DMS114 treated with DMSO at 0.1 percent for 48 hours (cell line): ENCODE measurements at regions not wholly inside any gene's neighbourhood (a gene's known extent, or its start where the extent isn't known, plus 50 kb on each side); places are given as distances from the start of the nearest gene placed in this dataset.
A peak's percentile ranks its signal among the peaks of the same experiment; 100 is the strongest.

Experiments
- DNase-seq: peaks from one replicate; lab custom pipeline; 2025; ENCODE audit not compliant: unreplicated experiment; lab: John Stamatoyannopoulos, UW

GRCh38 chr3:193780397-193780796 is 187.4 kb downstream of the OPA1 start:
- DNase-seq = no peak

DNA sequence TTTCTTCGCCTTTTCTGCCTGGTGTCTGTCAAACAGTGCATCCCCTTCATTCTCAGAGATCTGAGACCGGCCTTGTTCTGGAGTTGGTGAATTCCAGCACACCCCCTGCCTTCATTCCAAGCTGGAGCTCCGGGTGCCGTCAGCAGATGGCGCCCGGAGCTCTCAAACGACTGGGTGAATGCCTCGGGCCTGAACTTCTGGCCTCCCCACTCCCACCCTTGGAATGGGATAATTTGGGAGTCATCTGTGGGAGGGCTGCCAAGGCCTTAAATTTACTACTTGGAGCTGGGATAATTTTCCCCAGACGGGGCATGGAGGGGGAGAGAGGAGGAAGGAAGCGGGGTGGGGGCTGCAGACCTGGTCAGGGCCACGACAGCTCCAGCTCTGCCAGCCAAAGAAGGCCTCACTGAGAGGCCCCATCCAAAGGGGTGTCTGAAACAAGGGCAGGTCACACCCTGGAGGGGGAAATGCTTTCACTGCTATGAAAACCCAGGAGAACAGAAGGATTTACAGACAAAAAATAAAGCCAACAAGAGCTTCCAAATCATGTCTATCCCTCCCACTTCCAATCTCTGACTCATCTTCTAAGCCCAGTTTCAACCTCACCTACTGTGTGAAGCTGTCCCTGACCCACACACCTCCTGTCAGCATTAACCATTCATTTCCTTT is 187.9 kb downstream of the OPA1 start:
- peak; percentile 20 for DNase-seq

GRCh38 chr3:193782276-193782647 is 189.3 kb downstream of the OPA1 start:
- DNase-seq = no peak

- no peak for DNase-seq
Observed at GRCh38 chr3:193782747-193783146, 189.7 kb downstream of the OPA1 start.

GRCh38 chr3:193783166-193783896 is 190.3 kb downstream of the OPA1 start:
- DNase-seq = no peak

DNA sequence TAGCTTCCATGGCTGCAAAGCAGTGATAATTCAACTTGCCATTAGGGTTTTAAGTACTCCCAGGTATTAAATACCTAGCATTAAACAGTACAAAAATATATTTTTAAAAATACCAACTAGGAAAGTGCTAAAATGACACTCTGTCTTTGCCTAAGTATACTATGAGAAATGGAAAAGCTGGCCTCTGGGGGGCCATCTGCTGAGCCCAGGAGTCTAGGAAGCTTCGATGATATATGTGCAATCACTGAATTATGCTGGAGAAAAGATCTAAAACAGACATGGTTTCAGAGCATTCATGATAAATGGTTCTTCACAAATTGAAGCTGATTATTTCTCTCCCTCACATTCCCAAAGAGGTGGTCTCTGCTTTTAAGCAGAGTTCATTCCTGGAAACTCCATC is 191.8 kb downstream of the OPA1 start:
- no peak for DNase-seq

GRCh38 chr3:193787496-193787870 is 194.5 kb downstream of the OPA1 start:
- no peak for DNase-seq

DNA sequence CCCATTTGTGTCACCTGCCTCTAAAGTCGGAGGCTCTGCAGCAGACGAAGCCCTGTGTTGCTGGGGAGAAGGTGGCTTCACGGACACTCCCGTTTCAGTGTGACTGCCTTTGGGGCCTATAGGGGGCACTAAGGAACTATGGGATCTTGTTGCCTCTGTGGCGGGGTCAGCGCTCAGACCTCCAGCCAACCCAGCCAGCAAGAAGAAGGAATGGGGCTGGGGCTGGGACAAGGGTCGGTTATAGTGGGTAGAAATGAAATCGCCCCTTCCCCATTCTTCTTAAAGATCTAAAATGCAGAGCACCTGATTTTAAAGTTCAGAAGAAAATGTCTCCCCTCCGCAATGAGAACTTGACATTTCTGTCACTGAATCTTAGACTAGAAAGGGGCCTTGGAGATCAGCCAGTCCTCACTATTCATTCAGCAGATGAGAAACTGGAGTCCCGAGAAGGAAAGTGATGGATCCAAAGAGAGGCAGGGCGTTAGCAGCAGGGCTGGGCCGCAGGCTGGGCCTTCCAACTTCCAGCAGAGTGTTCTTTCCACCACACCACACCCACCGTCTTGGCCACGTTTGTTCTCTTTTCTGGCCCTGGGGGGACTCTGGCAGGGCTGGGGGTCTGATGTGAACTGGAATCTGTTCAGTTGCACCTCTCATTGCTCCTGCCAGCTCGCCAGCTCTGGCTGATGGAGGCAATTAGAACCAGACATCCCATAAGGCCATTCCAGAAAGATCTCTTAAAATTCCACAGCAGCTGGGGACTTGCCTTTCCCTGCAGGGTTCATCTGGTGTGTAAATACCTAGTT is 195.4 kb downstream of the OPA1 start:
- no peak for DNase-seq

DNA sequence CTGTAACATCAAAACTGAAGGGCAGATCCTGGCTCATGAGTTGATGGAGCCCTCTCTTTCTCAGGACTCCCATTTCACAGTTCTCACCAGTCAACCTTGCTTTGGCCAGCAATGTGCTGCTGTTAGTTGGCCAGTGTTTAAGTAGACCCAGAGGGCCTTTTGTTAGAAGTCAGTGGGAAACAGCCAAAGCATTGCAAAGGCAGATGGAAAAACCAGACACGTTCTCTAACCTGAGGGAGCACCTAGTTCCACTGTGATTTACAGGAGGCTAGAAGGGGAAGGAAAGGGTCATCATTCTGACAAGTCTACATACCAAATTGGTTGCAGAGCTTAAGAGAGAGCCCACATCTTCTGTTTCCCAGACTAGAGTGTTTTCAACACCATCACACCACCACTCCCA is 196.4 kb downstream of the OPA1 start:
- no peak for DNase-seq

- no peak for DNase-seq
Observed at GRCh38 chr3:193790086-193790990, 197.3 kb downstream of the OPA1 start.

- no peak for DNase-seq
Observed at GRCh38 chr3:193791041-193792032, 198.3 kb downstream of the OPA1 start.

DNA sequence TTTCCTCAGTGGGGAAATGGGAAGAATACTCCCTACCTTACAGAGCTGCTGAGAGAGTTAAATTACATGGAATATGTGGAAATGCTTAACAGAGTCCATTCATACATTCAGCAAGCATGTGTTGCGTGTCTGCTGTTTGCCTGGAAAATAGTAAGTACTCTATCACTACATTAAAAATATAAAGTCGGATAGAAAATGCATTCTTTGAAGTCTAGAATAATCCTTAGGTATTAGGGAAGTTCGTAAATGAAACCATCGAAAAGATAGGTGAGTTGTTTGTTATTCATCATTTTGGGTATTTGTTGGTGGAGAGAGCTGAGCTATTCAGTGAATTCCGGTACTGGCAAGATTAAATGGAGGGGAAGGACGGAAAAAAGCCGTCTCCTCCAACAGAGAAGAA is 200.1 kb downstream of the OPA1 start:
- DNase-seq = no peak

- DNase-seq = no peak
Observed at GRCh38 chr3:193794002-193794881, 201.2 kb downstream of the OPA1 start.

GRCh38 chr3:193795062-193795690 is 202.2 kb downstream of the OPA1 start:
- no peak for DNase-seq

GRCh38 chr3:193796089-193796488 is 203.1 kb downstream of the OPA1 start:
- DNase-seq = no peak

DNA sequence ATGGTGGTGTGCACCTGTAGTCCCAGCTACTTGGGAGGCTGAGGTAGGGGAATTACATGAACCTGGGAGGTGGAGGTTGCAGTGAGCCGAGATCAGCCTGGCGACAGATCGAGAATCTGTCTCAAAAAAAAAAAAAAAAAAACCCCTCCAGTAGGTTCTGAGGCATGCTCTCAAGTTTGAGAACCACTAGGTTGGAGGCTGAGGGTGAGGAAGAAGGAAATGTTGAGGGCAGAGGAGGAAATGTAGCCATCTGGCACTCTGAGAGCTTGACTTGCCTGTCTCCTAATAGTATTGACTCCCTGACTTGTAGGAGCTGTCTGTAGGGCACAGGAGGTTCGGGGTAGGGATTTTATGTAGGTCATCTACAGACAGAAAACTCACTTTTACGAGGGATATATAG is 204.6 kb downstream of the OPA1 start:
- no peak for DNase-seq

DNA sequence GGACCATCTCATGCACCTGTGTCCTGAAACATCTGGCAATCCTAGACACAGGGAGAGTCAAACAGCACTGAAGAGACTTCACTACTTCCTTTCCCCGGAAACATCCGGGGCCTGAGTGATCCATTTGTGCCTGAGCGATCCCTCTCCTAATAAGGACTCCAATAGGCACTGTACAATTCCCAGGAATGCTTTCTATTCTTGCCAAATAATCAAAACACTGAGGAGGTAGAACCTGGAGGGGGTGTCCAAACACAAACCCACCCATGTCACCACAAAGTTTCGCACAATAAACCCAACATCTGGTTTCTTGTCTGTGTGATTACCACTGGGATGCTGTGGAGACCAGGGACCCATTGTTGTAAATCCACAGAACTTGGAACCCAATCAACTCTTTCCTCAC is 205.0 kb downstream of the OPA1 start:
- no peak for DNase-seq
